ENCODE measurements at regions not wholly inside any gene's neighbourhood (a gene's known extent, or its start where the extent isn't known, plus 50 kb on each side); places are given as distances from the start of the nearest gene placed in this dataset.

- H3K27ac Mint-ChIP-seq: no peak overlapping the region
- no peaks in the 10 kb centered on the region for H3K36me3 Mint-ChIP-seq (ENCODE audit: low read depth)
- no peak overlapping the region for H3K4me3 Mint-ChIP-seq
- peaks cover 13% of the 10 kb centered on the region for H3K4me1 Mint-ChIP-seq
- TF ChIP-seq CTCF (IDR thresholded peaks at IDR 0.05; ENCODE audit: unreplicated experiment in 3 of 3): no peak
- H3K9me3 Mint-ChIP-seq: peaks cover 4% of the 10 kb centered on the region
- H3K27me3 Mint-ChIP-seq (ENCODE audit: low read depth): peaks cover 37% of the 10 kb centered on the region
These were observed 466.5 kb downstream of the MATN1 start for GRCh38 chr1:30256911-30257310.

GRCh38 chr1:30255111-30255724 lies 468.2 kb downstream of the MATN1 start:
- Mint-ChIP-seq H3K36me3 (ENCODE audit: low read depth) (no peaks in the 10 kb centered on the region), H3K4me3 (no peak overlapping the region), H3K27ac (no peak overlapping the region), H3K4me1 (peaks cover 23% of the 10 kb centered on the region), H3K9me3 (no peaks in the 10 kb centered on the region), H3K27me3 (ENCODE audit: low read depth) (peaks cover 41% of the 10 kb centered on the region)
- TF ChIP-seq CTCF (IDR thresholded peaks at IDR 0.05; ENCODE audit: unreplicated experiment in 3 of 3): no peak

- Mint-ChIP-seq H3K27me3 (ENCODE audit: low read depth) (peaks cover 40% of the 10 kb centered on the region), H3K4me1 (peaks cover 15% of the 10 kb centered on the region), H3K36me3 (ENCODE audit: low read depth) (no peaks in the 10 kb centered on the region), H3K9me3 (no peaks in the 10 kb centered on the region), H3K27ac (no peak overlapping the region), H3K4me3 (no peak overlapping the region)
- TF ChIP-seq CTCF (IDR thresholded peaks at IDR 0.05; ENCODE audit: unreplicated experiment in 3 of 3): no peak
These were observed 469.5 kb downstream of the MATN1 start for GRCh38 chr1:30253807-30254440.

GRCh38 chr1:30253361-30253760 lies 470.0 kb downstream of the MATN1 start:
- Mint-ChIP-seq H3K27ac (no peak overlapping the region), H3K9me3 (no peaks in the 10 kb centered on the region), H3K4me1 (peaks cover 10% of the 10 kb centered on the region), H3K36me3 (ENCODE audit: low read depth) (no peaks in the 10 kb centered on the region), H3K27me3 (ENCODE audit: low read depth) (peaks cover 45% of the 10 kb centered on the region), H3K4me3 (no peak overlapping the region)
- no peak for TF ChIP-seq CTCF (IDR thresholded peaks at IDR 0.05; ENCODE audit: unreplicated experiment in 3 of 3)

GRCh38 chr1:30250984-30251850 lies 472.2 kb downstream of the MATN1 start:
- Mint-ChIP-seq H3K4me1 (peaks cover 10% of the 10 kb centered on the region), H3K36me3 (ENCODE audit: low read depth) (no peaks in the 10 kb centered on the region), H3K27ac (no peak overlapping the region), H3K4me3 (no peak overlapping the region), H3K27me3 (ENCODE audit: low read depth) (peaks cover 38% of the 10 kb centered on the region), H3K9me3 (no peaks in the 10 kb centered on the region)
- TF ChIP-seq CTCF (IDR thresholded peaks at IDR 0.05; ENCODE audit: unreplicated experiment in 3 of 3): no peak
